MM.1S (cell line): ENCODE measurements at regions not wholly inside any gene's neighbourhood (a gene's known extent, or its start where the extent isn't known, plus 50 kb on each side); places are given as distances from the start of the nearest gene placed in this dataset.

Experiments
- CTCF ChIP-seq: fragments of 300-600 bp; sonication (generic); IDR thresholded peaks from 2 replicates; pipeline ENCODE4 v1.5.1; 2016; ENCODE audit warnings: antibody characterized with exemption, low read length, mixed read lengths
- EZH2 ChIP-seq: fragments of 300-600 bp; sonication (generic); optimal IDR thresholded peaks from 2 replicates; pipeline ENCODE3; 2017; ENCODE audit warnings: low read depth, mild to moderate bottlenecking, antibody characterized with exemption, low read length, mixed read lengths

DNA sequence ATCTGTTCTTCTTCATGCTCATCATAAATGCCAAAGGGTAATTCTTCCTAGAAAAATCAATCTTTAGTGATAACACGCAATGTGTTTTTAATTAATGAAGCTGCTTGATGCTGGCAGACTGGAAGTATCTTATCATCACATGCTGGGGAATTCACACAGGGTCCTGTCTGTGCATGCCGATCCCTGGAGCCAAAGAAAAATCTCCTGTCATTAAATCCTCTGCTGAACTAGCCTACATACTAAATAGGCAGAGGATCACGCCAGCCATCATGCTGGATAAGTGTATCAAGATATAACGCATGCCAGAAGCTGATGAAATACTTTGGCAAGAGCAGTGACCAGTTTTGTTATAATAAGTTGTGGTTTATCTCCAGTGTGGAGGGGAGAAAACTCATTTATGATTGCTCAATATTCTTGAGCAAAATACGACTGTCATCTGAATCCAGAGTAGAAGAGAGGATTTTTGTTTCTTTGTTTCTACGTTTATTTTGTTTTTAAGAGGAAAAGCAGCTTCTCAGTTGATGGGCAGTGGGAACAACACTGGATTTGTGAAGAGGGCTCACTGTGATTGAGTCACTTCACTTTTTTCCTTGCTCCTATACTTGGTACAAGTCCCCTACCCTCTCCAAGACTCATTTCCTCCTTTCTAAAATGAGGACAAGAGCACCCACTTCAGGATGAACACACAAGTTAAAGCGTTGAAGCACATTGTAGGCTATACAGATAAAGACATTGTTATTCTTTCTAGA lies 649.1 kb downstream of the TNS3 start:
- TF ChIP-seq EZH2: no peak
- no peak for TF ChIP-seq CTCF
